ENCODE measurements at regions not wholly inside any gene's neighbourhood (a gene's known extent, or its start where the extent isn't known, plus 50 kb on each side); places are given as distances from the start of the nearest gene placed in this dataset.

- H3K79me2 ChIP-seq (ENCODE audit: insufficient read depth, low read length), result no peaks in the 10 kb centered on the region
- H3K4me1 ChIP-seq (ENCODE audit: insufficient read depth, low read length), result peaks cover 14% of the 10 kb centered on the region
- H3K4me3 ChIP-seq (ENCODE audit: insufficient read depth, low read depth, low read length), result no peak overlapping the region
- no peaks in the 10 kb centered on the region for H3K27me3 ChIP-seq (ENCODE audit: insufficient read depth, low read length)
- H3K9ac ChIP-seq (ENCODE audit: low read length), result no peak overlapping the region
- H3K9me3 ChIP-seq (ENCODE audit: insufficient read depth, low read depth, low read length), result no peaks in the 10 kb centered on the region
- peak; percentile 91 for DNase-seq (ENCODE audit: low read depth)
- peak overlapping the region; percentile 60 for H3K4me2 ChIP-seq (ENCODE audit: low read length)
- Mint-ChIP-seq H3K4me1 (ENCODE audit: low read depth, unreplicated experiment) (peaks cover 13% of the 10 kb centered on the region), H3K27ac (ENCODE audit: unreplicated experiment) (peak overlapping the region; percentile 60), H3K4me3 (ENCODE audit: unreplicated experiment) (no peak overlapping the region), H3K36me3 (ENCODE audit: low read depth, unreplicated experiment) (no peaks in the 10 kb centered on the region), H3K9me3 (ENCODE audit: unreplicated experiment) (no peaks in the 10 kb centered on the region), H3K27me3 (ENCODE audit: low read depth, unreplicated experiment) (no peaks in the 10 kb centered on the region)
- H3K27ac ChIP-seq (ENCODE audit: low read depth, low read length), result peak overlapping the region; percentile 44
- H3K36me3 ChIP-seq (ENCODE audit: insufficient read depth, low read length), result no peaks in the 10 kb centered on the region
- H4K20me1 ChIP-seq (ENCODE audit: insufficient read depth, low read length), result no peaks in the 10 kb centered on the region
- peak; percentile 99 for FAIRE-seq
- TF ChIP-seq CTCF (IDR thresholded peaks at IDR 0.05; ENCODE audit: insufficient read depth, low read depth, low read length) (no peak), EZH2 (IDR thresholded peaks at IDR 0.05; ENCODE audit: insufficient read depth, low read length) (no peak)
- no peak overlapping the region for H2AFZ ChIP-seq (ENCODE audit: low read depth, low read length)
Measured at GRCh38 chr5:120388016-120388781, 75.9 kb upstream of the PRR16 start.

GRCh38 chr5:120394259-120394658, 69.8 kb upstream of the PRR16 start:
- no peak overlapping the region for H2AFZ ChIP-seq (ENCODE audit: low read depth, low read length)
- Mint-ChIP-seq H3K27ac (ENCODE audit: unreplicated experiment) (no peak overlapping the region), H3K4me1 (ENCODE audit: low read depth, unreplicated experiment) (no peaks in the 10 kb centered on the region), H3K36me3 (ENCODE audit: low read depth, unreplicated experiment) (peaks cover 6% of the 10 kb centered on the region), H3K9me3 (ENCODE audit: unreplicated experiment) (peaks cover 6% of the 10 kb centered on the region), H3K27me3 (ENCODE audit: low read depth, unreplicated experiment) (no peaks in the 10 kb centered on the region), H3K4me3 (ENCODE audit: unreplicated experiment) (no peak overlapping the region)
- DNase-seq (ENCODE audit: low read depth) (no peak), FAIRE-seq (peak; percentile 37)
- no peaks in the 10 kb centered on the region for H3K36me3 ChIP-seq (ENCODE audit: insufficient read depth, low read length)
- no peak overlapping the region for H3K4me2 ChIP-seq (ENCODE audit: low read length)
- H3K9me3 ChIP-seq (ENCODE audit: insufficient read depth, low read depth, low read length), result no peaks in the 10 kb centered on the region
- no peak overlapping the region for H3K9ac ChIP-seq (ENCODE audit: low read length)
- H3K4me3 ChIP-seq (ENCODE audit: insufficient read depth, low read depth, low read length), result no peak overlapping the region
- no peaks in the 10 kb centered on the region for H3K79me2 ChIP-seq (ENCODE audit: insufficient read depth, low read length)
- H3K27me3 ChIP-seq (ENCODE audit: insufficient read depth, low read length), result no peaks in the 10 kb centered on the region
- TF ChIP-seq CTCF (IDR thresholded peaks at IDR 0.05; ENCODE audit: insufficient read depth, low read depth, low read length) (no peak), EZH2 (IDR thresholded peaks at IDR 0.05; ENCODE audit: insufficient read depth, low read length) (no peak)
- H3K27ac ChIP-seq (ENCODE audit: low read depth, low read length), result no peak overlapping the region
- H4K20me1 ChIP-seq (ENCODE audit: insufficient read depth, low read length), result no peaks in the 10 kb centered on the region
- H3K4me1 ChIP-seq (ENCODE audit: insufficient read depth, low read length), result no peaks in the 10 kb centered on the region

- Mint-ChIP-seq H3K4me1 (ENCODE audit: low read depth, unreplicated experiment) (no peaks in the 10 kb centered on the region), H3K27me3 (ENCODE audit: low read depth, unreplicated experiment) (no peaks in the 10 kb centered on the region), H3K4me3 (ENCODE audit: unreplicated experiment) (no peak overlapping the region), H3K36me3 (ENCODE audit: low read depth, unreplicated experiment) (peaks cover 10% of the 10 kb centered on the region), H3K27ac (ENCODE audit: unreplicated experiment) (no peak overlapping the region), H3K9me3 (ENCODE audit: unreplicated experiment) (peaks cover 14% of the 10 kb centered on the region)
- Histone ChIP-seq H3K27ac (ENCODE audit: low read depth, low read length) (no peak overlapping the region), H3K4me3 (ENCODE audit: insufficient read depth, low read depth, low read length) (no peak overlapping the region), H2AFZ (ENCODE audit: low read depth, low read length) (no peak overlapping the region), H3K27me3 (ENCODE audit: insufficient read depth, low read length) (no peaks in the 10 kb centered on the region), H3K4me1 (ENCODE audit: insufficient read depth, low read length) (no peaks in the 10 kb centered on the region), H4K20me1 (ENCODE audit: insufficient read depth, low read length) (no peaks in the 10 kb centered on the region), H3K36me3 (ENCODE audit: insufficient read depth, low read length) (no peaks in the 10 kb centered on the region), H3K9ac (ENCODE audit: low read length) (no peak overlapping the region), H3K79me2 (ENCODE audit: insufficient read depth, low read length) (no peaks in the 10 kb centered on the region), H3K9me3 (ENCODE audit: insufficient read depth, low read depth, low read length) (peaks cover 6% of the 10 kb centered on the region), H3K4me2 (ENCODE audit: low read length) (no peak overlapping the region)
- TF ChIP-seq CTCF (IDR thresholded peaks at IDR 0.05; ENCODE audit: insufficient read depth, low read depth, low read length), result no peak
- TF ChIP-seq EZH2 (IDR thresholded peaks at IDR 0.05; ENCODE audit: insufficient read depth, low read length), result no peak
- DNase-seq (ENCODE audit: low read depth), result peak; percentile 27
- FAIRE-seq, result peak; percentile 69
Measured at GRCh38 chr5:120396186-120396585, 67.9 kb upstream of the PRR16 start.
